SH-SY5Y (cell line): ENCODE measurements at regions not wholly inside any gene's neighbourhood (a gene's known extent, or its start where the extent isn't known, plus 50 kb on each side); places are given as distances from the start of the nearest gene placed in this dataset.

Experiments
- GATA2 ChIP-seq: IDR thresholded peaks from 2 replicates; pipeline ENCODE4 v1.6.1; 2011; ENCODE audit warnings: mild to moderate bottlenecking, low read depth, low read length
- GATA3 ChIP-seq: IDR thresholded peaks from 2 replicates; pipeline ENCODE4 v1.6.1; 2011; ENCODE audit warnings: low read depth, mild to moderate bottlenecking, low read length, moderate library complexity

- TF ChIP-seq GATA2 (no peak), GATA3 (no peak)
Measured at GRCh38 chr4:26228883-26229282, 91.9 kb upstream of the RBPJ start.
